GM18507 (cell line): ENCODE measurements at regions not wholly inside any gene's neighbourhood (a gene's known extent, or its start where the extent isn't known, plus 50 kb on each side); places are given as distances from the start of the nearest gene placed in this dataset.
"Not testable (repeated sequence)": the region's sequence is repeated elsewhere in the genome, so short reads cannot be mapped to it uniquely, and the experiment has no call there.

Experiments
- DNase-seq: peaks from one replicate; pipeline ENCODE4 v3.0.0; 2011; ENCODE audit warnings: low read depth; ENCODE audit not compliant: insufficient read length; ENCODE audit errors: extremely low spot score
- FAIRE-seq: peaks from 2 replicates; lab custom pipeline; 2011; peaks lifted over from hg19 to GRCh38; lab: Jason Lieb, UNC

DNA sequence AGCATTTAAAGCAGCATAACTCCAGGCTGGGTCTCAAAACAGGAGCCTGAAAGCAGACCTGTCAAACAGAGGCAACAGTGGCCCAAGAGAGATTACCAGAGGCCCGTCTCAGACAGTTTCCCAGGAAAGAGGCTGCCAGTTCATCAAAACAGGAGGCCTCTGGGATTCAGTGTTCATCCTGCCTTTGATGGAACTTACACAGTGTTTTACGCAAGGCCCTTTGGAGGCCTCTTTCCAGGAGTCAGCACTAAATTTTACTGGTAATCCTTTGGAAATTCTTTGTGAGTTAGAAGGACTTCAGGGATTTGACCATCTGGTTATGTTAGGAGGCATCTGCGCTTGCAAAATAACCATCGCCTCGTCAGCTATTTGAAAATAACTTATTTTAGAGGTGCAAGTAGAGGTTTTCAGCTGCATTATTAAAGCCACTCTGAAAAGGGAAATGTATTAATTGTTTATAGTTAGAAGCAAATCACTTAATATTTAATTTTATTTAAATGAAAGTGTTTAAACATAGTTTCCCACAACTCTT lies 501.2 kb upstream of the COBL start:
- FAIRE-seq (no peak), DNase-seq (no peak)

DNA sequence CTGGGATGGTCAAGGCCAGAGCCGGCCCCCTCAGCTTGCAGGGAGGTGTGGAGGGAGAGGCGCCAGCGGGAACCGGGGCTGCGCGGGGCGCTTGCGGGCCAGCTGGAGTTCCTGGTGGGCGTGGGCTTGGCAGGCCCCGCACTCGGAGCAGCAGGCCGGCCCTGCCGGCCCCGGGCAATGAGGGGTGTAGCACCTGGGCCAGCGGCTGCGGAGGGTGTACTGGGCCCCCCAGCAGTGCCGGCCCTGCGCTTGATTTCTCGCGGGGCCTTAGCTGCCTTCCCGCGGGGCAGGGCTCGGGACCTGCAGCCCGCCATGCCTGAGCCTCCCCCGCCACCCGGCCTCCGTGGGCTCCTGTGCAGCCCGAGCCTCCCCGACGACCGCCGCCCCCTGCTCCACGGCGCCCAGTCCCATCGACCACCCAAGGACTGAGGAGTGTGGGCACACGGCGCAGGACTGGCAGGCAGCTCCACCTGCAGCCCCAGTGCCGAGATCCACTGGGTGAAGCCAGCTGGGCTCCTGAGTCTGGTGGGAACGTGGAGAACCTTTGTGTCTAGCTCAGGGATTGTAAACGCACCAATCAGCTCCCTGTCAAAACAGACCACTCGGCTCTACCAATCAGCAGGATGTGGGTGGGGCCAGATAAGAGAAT lies 489.3 kb upstream of the COBL start:
- DNase-seq, FAIRE-seq: not testable (repeated sequence)

DNA sequence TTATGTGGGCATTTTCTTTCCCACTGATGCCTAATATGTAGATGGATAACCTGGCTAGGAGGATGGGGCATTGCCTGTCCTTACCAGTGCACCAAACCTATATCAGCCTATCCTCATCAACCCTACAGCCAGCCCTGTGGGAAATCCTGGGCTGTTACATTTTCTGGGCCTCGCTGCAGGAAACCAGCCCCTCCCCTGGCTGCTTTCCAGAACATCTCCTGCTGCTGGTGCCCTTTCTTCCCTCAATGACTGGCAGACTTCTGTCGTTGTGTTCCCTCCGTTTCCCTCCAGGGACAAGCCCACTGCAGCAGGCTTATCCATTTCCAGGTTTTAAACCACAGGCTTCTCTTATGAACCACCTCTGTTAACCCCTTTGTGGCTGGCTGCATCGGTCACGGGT lies 486.1 kb upstream of the COBL start:
- DNase-seq (no peak), FAIRE-seq (no peak)

DNA sequence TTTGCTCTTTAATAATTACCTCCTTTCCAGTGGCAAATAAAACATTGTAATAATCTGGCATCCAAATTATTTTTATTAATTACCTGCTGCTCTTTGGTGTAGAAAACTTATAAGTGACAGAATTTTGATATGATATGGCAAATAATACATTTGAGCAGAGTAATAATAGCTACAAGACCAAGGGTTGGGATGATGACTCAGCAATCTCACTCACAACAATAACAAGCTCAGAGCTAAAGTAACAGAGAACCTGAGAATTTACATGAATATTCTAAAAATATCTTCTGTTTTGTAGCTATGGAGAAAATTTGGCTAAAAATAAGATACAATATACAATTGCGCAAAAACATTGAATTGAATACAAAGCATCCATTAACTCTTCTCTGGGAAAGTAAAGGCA lies 480.8 kb upstream of the COBL start:
- FAIRE-seq (no peak), DNase-seq (no peak)

DNA sequence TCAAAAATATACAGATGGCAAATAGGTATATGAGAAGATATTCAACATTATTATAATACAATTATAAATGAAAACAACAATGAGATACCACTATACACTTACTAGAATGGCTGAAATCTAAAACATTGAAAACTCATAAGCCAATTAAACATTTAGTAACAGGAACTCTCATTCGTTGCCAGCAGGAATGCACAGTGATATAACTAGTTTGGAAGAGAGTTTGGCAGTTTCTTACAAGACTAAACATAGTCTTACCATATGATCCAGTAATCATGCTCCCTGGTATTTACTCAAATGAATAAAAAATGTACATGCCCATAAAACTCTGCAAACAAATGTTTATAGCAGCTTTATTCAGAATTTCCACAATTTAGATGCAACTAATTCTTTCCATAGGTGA lies 476.2 kb upstream of the COBL start:
- FAIRE-seq (no peak), DNase-seq (no peak)

DNA sequence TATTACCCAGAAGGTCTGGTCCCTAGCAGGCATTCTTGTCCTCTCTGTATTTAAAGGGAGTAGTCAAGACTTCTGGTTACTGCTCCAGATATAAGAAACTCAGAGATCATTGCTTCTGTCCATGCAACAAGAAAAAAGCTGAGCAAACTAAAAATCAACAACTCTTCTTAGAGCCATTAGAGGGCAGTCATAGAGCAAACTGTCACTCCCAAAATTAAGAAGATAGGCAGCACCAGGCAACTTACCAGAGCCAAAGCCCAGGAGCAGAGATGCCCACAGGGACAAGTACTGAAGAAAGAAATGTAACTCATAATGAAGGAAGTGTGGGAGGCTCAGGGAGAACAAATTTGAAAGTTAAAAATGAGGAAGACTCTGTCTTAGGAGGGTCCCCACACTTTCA lies 472.9 kb upstream of the COBL start:
- no peak for FAIRE-seq
- DNase-seq: no peak

DNA sequence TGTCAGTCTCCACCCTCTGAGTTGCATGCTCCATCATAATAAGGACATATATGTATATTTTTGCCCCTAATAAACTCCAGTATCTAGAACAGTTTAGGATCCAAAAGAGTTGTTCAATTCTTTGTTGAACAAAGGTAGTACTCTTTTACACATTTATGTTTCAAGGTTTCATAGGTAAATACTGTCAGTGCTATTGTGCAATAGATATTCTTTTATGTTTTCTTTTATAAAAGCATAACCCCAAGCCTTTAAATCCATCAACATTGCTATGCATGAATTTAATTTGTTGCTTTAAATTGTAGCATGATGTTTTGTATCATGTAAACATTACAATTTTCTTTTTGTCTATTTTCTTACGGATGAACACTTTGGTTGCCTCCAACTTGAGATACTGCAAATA lies 469.7 kb upstream of the COBL start:
- no peak for DNase-seq
- FAIRE-seq: no peak

DNA sequence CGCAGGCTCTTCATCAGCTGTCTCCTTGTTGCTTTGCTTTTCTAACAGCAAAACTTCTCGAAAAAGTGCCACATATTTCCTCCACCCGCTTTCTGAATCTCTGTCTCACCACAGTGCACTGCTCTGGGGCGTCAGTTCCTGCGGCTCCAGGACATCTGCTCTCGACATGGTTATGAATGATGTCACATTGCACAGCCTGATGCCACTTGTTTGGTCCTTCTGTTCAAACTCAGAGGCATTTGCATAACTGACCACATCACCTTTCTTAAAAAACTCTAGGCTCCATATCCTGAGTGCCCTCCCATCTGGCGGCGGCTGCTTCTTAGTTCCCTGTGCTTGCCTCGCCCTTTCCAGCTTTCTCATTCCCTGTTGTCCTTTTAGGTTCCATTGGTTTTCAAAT lies 469.3 kb upstream of the COBL start:
- FAIRE-seq: no peak
- DNase-seq: no peak

DNA sequence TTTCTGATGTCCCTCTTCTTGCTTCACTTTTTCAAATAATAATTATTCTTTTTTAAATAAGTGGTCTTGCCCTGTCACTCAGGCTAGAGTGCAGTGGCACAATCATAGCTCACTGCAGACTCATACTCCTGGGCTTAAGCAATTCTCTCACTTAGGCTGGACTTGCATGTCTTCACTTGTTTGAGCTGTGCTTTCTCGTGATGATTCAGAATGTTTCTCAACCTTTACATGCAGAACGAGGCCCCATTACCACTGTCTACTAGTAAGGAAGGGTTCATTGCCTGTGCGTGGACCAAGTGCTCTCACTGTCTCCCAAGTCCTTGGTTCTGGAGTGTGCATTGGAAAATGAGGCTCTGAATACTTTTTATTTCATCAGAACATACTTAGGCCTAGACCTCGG lies 468.6 kb upstream of the COBL start:
- no peak for DNase-seq
- FAIRE-seq: no peak

DNA sequence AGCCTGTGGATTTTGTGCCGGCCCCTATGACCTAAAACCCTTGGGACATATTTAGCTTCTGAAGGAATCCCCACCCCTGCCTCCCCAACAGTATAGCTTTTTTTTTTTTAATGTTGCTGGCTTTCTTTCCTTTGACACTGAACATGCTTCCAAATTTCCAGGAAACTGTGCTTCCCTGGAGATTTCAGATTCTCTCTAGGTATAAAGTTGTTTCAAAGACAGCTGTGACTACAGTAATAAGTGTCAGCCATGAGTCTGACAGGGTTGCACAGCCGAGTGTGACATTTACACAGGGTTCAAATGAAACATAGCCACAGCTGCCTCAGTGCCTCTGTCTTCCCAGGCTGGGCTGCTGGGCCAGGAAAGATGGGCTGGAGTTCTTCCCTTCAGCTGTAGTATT lies 466.6 kb upstream of the COBL start:
- DNase-seq: no peak
- FAIRE-seq: no peak

DNA sequence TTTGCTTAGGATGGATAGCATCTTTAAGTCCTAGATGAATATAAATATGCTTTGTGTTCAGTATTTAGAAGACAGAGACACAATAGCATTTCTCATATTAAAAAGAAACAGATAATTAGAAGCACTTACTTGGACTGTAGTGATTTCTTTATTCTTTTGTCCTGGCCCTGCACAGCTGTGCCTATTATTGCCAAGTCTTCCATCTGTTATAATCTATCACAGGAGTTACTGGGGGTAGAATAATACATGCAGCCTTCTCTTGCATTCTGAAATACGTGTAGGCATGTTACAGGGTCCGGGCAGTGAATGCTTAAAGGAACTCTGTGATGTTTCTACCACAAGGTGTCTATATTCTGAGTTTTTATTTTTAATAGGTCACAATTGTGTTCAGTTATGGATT lies 461.5 kb upstream of the COBL start:
- no peak for FAIRE-seq
- DNase-seq: no peak

DNA sequence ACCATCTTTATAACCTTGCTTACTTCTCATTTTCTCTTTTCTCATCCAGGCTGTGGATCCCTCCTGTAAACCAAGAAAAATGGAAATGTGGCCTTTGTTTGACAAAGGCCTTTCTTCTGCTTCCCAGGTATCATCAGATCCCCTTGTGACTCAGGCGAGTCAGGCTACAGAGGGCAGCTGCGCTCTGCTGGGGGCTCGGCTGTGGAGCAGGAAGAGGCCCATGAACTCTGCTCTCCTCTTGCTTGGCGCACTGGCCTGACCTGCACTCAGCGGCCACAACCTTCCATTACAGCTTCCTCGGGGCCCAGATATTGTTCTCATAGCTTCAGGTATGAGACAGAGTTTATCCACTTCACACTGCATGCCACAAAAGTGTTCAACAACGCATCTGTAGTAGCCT lies 457.6 kb upstream of the COBL start:
- FAIRE-seq (no peak), DNase-seq (no peak)

DNA sequence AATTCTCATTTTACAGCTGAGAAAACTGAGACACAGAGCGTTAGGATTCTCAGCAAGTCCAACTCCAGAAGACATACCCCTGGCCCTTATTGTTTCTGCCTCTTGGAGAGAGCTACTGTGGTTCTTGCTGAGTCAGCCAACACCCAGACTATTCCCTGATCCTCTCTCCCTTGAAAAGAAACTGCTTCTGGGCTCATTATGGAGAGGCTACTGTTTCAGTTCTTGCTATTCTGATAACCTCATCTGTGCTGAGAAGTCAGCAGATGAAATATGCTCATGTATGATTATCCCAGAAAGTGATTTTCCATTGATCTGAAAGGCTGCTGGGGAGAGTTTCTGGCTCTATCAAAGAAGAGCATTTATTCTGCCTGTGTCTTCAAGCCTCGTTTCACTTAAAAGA lies 455.6 kb upstream of the COBL start:
- FAIRE-seq (no peak), DNase-seq (no peak)

DNA sequence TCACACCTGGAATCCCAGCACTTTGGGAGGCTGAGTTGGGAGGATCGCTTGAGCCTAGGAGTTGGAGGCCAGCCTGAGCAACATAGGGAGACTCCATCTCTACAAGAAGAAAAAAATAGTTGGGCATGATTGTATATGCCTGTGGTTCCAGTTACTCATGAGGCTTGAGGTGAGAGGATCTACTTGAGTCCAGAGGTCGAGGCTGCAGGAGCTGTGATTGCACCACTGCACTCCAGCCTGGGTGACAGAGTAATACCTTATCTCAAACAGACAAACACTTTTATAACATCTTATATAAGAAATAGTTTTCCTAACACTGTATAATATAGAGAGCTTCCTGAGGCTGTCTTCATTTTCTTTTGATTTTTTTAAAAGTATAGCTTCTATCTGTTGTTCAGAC lies 448.4 kb upstream of the COBL start:
- DNase-seq (no peak), FAIRE-seq (no peak)

DNA sequence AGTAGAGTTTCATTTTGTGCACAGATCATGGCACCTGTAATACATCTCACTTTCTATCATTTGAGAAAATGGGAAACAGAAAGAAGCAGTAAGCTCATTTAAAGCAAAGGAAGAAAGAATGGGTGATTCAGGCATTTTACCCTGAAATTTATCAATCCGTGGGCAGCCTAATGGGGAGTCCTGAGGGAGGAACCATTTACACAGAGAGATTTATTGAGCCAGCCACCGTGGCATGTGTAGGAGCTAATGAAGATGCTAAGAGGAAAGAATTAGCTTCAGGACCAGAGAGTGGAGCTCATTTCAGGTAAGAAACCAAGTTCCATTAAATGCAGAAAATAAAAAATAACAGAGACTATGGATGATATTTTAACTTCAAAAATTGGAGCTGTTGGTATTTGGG lies 443.4 kb upstream of the COBL start:
- no peak for DNase-seq
- FAIRE-seq: no peak

DNA sequence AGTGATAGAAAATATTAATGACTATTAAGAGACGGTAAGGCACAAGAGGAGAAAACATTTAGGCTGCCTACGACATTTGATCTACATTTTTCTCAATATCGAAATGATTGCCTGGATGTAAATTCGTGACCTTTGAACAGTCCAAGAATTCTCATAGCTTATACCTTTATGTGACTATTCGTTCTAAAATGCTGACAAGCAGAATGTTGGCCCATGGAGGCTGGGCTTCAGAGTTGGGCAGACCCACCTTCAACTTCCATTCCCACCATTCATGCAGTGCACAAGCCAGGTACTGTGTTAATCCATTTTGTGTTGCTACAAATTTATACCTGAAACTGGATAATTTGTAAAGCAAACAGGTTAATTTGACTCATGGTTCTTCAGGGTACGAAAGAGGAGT lies 441.4 kb upstream of the COBL start:
- FAIRE-seq (no peak), DNase-seq (no peak)

DNA sequence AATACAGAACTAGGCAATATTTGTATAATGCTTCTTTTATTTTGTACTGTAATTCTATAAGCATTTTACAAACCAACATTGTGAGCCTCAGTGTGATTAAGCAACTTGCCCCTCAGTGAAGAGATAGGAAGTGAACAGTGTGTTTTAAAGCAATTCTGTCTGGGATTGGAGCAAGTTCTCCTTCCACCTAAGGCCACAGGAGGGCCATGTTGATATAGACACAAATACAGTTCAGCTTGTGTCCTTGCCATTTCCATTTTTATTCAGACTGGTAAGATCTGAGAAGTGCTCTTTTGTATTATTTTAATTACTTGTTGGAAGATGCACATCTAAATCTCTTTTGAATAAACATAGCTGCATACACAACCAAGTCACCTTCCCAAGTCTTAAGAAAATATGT lies 416.3 kb upstream of the COBL start:
- no peak for DNase-seq
- no peak for FAIRE-seq

DNA sequence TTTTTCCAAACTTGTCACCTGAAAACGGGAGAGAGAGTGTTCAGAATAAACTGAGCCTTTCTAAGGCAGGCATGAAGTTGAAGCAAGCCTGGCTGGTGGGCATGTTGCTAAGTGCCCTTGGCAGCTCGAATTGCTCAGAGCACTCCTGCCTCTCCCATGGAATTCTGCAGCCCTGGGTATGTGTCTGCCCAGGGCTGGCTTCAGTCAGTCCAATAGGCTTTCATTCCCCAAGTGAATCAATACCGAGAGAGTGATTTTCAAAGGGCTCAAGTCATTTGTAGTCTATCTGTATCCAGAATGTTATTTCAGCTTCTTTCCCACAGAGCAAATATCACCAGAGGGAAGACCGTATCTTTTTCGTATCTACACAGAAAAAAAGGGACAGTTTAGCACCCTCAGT lies 415.5 kb upstream of the COBL start:
- FAIRE-seq (no peak), DNase-seq (no peak)

DNA sequence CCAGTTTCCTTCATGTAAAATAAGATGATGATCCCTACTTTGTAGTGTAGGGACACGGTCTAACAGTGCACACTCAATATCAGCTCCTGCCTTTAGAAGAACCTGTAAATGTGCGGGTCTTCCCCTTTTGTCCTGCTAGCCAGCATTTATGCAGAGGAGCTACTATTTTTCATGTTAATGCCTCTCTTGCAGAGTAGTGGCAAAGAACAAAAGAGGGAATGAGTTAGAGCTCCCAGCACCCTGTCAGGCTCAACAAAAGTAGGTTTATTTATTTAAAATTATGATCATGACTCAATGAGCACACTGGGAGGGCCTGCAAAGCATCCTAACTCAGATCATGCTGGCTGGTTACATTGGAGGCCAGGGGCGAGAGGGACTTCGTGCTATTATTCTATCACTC lies 414.5 kb upstream of the COBL start:
- DNase-seq (no peak), FAIRE-seq (no peak)

DNA sequence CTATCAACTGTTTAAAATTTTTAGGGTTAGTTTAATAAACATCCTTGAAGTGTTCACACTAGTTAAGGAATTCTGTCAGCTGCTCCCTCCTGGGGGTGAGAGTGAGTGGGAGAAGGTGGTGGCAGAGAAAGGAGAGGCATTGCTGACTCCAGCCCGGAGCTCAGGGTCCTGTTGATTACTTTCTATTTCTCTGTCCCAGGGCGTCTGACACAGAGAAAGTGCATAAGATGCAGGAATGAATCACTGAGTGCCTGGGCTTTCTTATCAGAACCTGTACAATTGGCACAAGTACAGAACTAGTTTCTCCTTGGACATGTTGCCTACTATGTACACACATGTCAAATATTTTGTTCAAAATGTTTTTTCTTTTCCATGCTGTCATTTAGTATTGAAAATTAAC lies 410.8 kb upstream of the COBL start:
- FAIRE-seq: no peak

DNA sequence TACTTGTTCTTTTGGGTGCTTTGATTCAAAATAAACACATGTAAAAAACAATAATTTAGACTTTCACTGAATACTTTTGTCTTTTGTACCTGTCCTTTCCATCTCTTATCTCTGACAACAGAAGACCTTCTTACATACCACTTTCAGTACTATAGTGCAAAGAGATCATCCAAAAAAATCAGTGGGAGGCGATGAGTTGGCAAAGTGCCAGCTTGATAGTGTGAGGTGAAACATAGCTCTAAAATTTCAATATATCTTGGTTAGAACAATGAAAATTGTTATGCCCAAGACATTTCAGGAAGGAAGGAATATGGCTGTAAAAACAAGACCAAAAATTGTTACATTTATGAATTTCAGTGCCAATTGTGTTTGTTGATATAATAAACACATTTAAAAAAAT lies 390.2 kb upstream of the COBL start:
- FAIRE-seq (no peak), DNase-seq (no peak)

More for the DNA sequence above, 410.8 kb upstream of the COBL start:
- no peak for DNase-seq

DNA sequence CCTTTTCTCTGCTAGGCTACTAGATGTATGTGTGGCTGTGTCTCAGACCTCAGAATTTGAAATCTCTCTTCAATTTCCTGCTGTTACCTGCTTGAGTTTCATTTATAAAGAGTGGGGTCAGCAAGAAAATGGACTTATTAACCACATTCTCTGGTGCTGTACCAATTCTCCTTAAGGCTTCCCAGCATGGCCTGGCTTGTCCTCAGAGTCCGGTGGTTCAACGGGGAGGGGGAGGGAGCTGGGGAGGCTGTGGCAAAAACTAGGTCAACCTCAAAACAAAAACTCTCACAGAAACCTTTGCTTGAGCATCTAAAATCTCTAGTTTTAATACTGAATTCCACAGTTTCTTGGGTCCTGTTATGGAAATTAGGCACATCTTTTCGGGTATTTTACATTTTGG lies 389.1 kb upstream of the COBL start:
- FAIRE-seq (no peak), DNase-seq (no peak)
